DOHH2 (cell line): ENCODE measurements at regions not wholly inside any gene's neighbourhood (a gene's known extent, or its start where the extent isn't known, plus 50 kb on each side); places are given as distances from the start of the nearest gene placed in this dataset.

Source experiments
- EZH2phosphoT487 ChIP-seq: fragments of 200-600 bp; sonication (generic); IDR thresholded peaks from 2 replicates; pipeline ENCODE4 v1.6.1; 2017; ENCODE audit warnings: borderline replicate concordance, mild to moderate bottlenecking, antibody characterized with exemption, low read length, moderate library complexity, mixed read lengths
- TF ChIP-seq, protein P1 (sequence below): fragments of 200-600 bp; sonication (generic); IDR thresholded peaks from one replicate; pipeline ENCODE4 v1.5.1; 2014; ENCODE audit warnings: antibody characterized with exemption, mild to moderate bottlenecking, low read depth, low read length; ENCODE audit not compliant: poor library complexity, severe bottlenecking

GRCh38 chr20:52482044-52482443, 290.5 kb upstream of the ZFP64 start:
- TF ChIP-seq, protein P1, sequence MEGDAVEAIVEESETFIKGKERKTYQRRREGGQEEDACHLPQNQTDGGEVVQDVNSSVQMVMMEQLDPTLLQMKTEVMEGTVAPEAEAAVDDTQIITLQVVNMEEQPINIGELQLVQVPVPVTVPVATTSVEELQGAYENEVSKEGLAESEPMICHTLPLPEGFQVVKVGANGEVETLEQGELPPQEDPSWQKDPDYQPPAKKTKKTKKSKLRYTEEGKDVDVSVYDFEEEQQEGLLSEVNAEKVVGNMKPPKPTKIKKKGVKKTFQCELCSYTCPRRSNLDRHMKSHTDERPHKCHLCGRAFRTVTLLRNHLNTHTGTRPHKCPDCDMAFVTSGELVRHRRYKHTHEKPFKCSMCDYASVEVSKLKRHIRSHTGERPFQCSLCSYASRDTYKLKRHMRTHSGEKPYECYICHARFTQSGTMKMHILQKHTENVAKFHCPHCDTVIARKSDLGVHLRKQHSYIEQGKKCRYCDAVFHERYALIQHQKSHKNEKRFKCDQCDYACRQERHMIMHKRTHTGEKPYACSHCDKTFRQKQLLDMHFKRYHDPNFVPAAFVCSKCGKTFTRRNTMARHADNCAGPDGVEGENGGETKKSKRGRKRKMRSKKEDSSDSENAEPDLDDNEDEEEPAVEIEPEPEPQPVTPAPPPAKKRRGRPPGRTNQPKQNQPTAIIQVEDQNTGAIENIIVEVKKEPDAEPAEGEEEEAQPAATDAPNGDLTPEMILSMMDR: no peak
- TF ChIP-seq EZH2phosphoT487: no peak
